ENCODE measurements at regions not wholly inside any gene's neighbourhood (a gene's known extent, or its start where the extent isn't known, plus 50 kb on each side); places are given as distances from the start of the nearest gene placed in this dataset.

GRCh38 chr10:7028809-7029166, 382.0 kb downstream of the SFMBT2 start:
- Histone ChIP-seq H4K91ac (ENCODE audit: insufficient read length, low read depth, low read length) (no peak overlapping the region), H3K23me2 (ENCODE audit: insufficient read length, low read depth, low read length, poor library complexity, severe bottlenecking) (no peaks in the 10 kb centered on the region), H3K79me1 (ENCODE audit: insufficient read depth, low read depth, low read length, poor library complexity, severe bottlenecking) (no peaks in the 10 kb centered on the region), H3K18ac (ENCODE audit: insufficient read length, low read depth, low read length) (no peak overlapping the region), H2BK15ac (ENCODE audit: low read depth, low read length) (no peak overlapping the region), H2BK20ac (ENCODE audit: low read depth, low read length, poor library complexity, severe bottlenecking) (no peak overlapping the region), H2BK5ac (ENCODE audit: insufficient read length, low read length) (no peak overlapping the region), H2AFZ (ENCODE audit: low read length) (no peak overlapping the region), H2BK12ac (ENCODE audit: insufficient read length, low read depth, low read length) (no peak overlapping the region), H3K56ac (ENCODE audit: insufficient read length, low read depth, low read length) (no peak overlapping the region), H4K20me1 (ENCODE audit: control insufficient read depth, insufficient read depth, insufficient read length) (no peaks in the 10 kb centered on the region), H2AK5ac (ENCODE audit: insufficient read length, low read length) (no peak overlapping the region), H3K9me3 (ENCODE audit: control insufficient read depth, low read depth, low read length) (no peaks in the 10 kb centered on the region), H3K14ac (ENCODE audit: insufficient read depth, low read length) (no peak overlapping the region), H2BK120ac (ENCODE audit: low read depth, low read length, poor library complexity, severe bottlenecking) (no peak overlapping the region), H3K9ac (ENCODE audit: extremely low read depth, insufficient read length, low read length) (no peak overlapping the region), H4K5ac (ENCODE audit: insufficient read length, low read depth, low read length) (no peak overlapping the region), H3K79me2 (ENCODE audit: insufficient read depth, low read length) (no peaks in the 10 kb centered on the region), H3K23ac (ENCODE audit: insufficient read length, low read depth, low read length) (no peak overlapping the region), H3K27ac (ENCODE audit: insufficient read length, low read depth, low read length) (no peak overlapping the region), H3K27me3 (ENCODE audit: insufficient read depth, low read length) (no peaks in the 10 kb centered on the region), H3K4me2 (ENCODE audit: insufficient read depth, insufficient read length, low read length) (no peak overlapping the region), H3K4me1 (ENCODE audit: insufficient read depth, low read length) (no peaks in the 10 kb centered on the region), H3T11ph (ENCODE audit: low read length) (no peak overlapping the region), H3K4ac (ENCODE audit: low read depth, low read length) (no peak overlapping the region), H4K8ac (replicated peaks; ENCODE audit: insufficient read length, low read depth, low read length) (no peak overlapping the region)
- no peak for TF ChIP-seq CTCF (conservative IDR thresholded peaks at IDR 0.05)
- Mint-ChIP-seq H3K4me1 (peaks cover 0 to 4% of the 10 kb centered on the region in 2 experiments; a peak in 1 of 4 replicates), H3K9me3 (peaks cover 0 to 3% of the 10 kb centered on the region in 2 experiments; a peak in 2 of 5 replicates), H3K27ac (no peak overlapping the region), H3K27me3 (ENCODE audit: low read depth) (peaks cover 3% of the 10 kb centered on the region), H3K36me3 (ENCODE audit: insufficient read depth in 1 of 3, low read depth in 3 of 3) (peaks cover 0 to 3% (median 0%) of the 10 kb centered on the region in 3 experiments; a peak in 2 of 7 replicates), H3K4me3 (no peak overlapping the region)
- no CpG with 5 or more reads among the region's 1 CpG for WGBS (ENCODE audit: extremely low coverage, insufficient read length, low lambda C conversion rate)
- DNase-seq = no peak

Measured in H9 (cell line).